Osteoblast (primary cell): ENCODE measurements at regions not wholly inside any gene's neighbourhood (a gene's known extent, or its start where the extent isn't known, plus 50 kb on each side); places are given as distances from the start of the nearest gene placed in this dataset.

Experiments
- DNase-seq: peaks from one replicate; pipeline ENCODE4 v3.0.0; 2011; ENCODE audit warnings: low spot score, mixed read lengths; ENCODE audit not compliant: insufficient read length; ENCODE audit errors: missing footprints
- H2AFZ ChIP-seq: 2 replicates; pipeline ENCODE4 v1.6.0; 2011; ENCODE audit warnings: mild to moderate bottlenecking, low read length
- H3K27ac ChIP-seq: 2 replicates; pipeline ENCODE4 v1.5.1; 2011; ENCODE audit warnings: mild to moderate bottlenecking, low read depth, low read length, moderate library complexity
- H3K27me3 ChIP-seq: 2 replicates; pipeline ENCODE4 v1.6.0; 2012; ENCODE audit warnings: mild to moderate bottlenecking, control low read depth, inconsistent platforms, low read length, moderate library complexity; ENCODE audit not compliant: insufficient read depth
- H3K36me3 ChIP-seq: 2 replicates; pipeline ENCODE4 v1.5.1; 2011; ENCODE audit warnings: mild to moderate bottlenecking, low read length, control low read depth, moderate library complexity; ENCODE audit not compliant: insufficient read depth
- H3K4me1 ChIP-seq: 2 replicates; pipeline ENCODE4 v1.5.1; 2011; ENCODE audit warnings: mild to moderate bottlenecking, low read length, control low read depth, moderate library complexity; ENCODE audit not compliant: insufficient read depth
- H3K4me2 ChIP-seq: 2 replicates; pipeline ENCODE4 v1.6.0; 2011; ENCODE audit warnings: mild to moderate bottlenecking, low read length; ENCODE audit not compliant: insufficient read depth
- H3K4me3 ChIP-seq: fragments of 200-600 bp; sonication (generic); 3 replicates; pipeline ENCODE4 v1.5.1; 2012; ENCODE audit warnings: mild to moderate bottlenecking, low read length, inconsistent platforms; ENCODE audit not compliant: insufficient read depth
- H3K79me2 ChIP-seq: 2 replicates; pipeline ENCODE4 v1.6.0; 2012; ENCODE audit warnings: mild to moderate bottlenecking, low read length, control low read depth, inconsistent platforms; ENCODE audit not compliant: insufficient read depth
- H3K9me3 ChIP-seq: 2 replicates; pipeline ENCODE4 v1.5.1; 2011; ENCODE audit warnings: low read depth, low read length, control low read depth
- H4K20me1 ChIP-seq: 2 replicates; pipeline ENCODE4 v1.6.0; 2012; ENCODE audit warnings: mild to moderate bottlenecking, low read length, control low read depth; ENCODE audit not compliant: insufficient read depth
- TF ChIP-seq, protein P1 (sequence below): IDR thresholded peaks from 2 replicates; pipeline ENCODE4 v1.5.1; 2011; ENCODE audit warnings: mild to moderate bottlenecking, low read depth, low read length, moderate library complexity; ENCODE audit errors: extremely low read depth

GRCh38 chr1:217360510-217360909, 270.4 kb downstream of the GPATCH2 start:
- H3K79me2 ChIP-seq: no peaks in the 10 kb centered on the region
- H3K27me3 ChIP-seq: no peaks in the 10 kb centered on the region
- H3K4me2 ChIP-seq: no peak overlapping the region
- no peaks in the 10 kb centered on the region for H3K36me3 ChIP-seq
- no peak overlapping the region for H2AFZ ChIP-seq
- H3K4me1 ChIP-seq: no peaks in the 10 kb centered on the region
- H3K27ac ChIP-seq: no peak overlapping the region
- H4K20me1 ChIP-seq: no peaks in the 10 kb centered on the region
- no peaks in the 10 kb centered on the region for H3K9me3 ChIP-seq
- H3K4me3 ChIP-seq: no peak overlapping the region
- DNase-seq: no peak
- TF ChIP-seq, protein P1, sequence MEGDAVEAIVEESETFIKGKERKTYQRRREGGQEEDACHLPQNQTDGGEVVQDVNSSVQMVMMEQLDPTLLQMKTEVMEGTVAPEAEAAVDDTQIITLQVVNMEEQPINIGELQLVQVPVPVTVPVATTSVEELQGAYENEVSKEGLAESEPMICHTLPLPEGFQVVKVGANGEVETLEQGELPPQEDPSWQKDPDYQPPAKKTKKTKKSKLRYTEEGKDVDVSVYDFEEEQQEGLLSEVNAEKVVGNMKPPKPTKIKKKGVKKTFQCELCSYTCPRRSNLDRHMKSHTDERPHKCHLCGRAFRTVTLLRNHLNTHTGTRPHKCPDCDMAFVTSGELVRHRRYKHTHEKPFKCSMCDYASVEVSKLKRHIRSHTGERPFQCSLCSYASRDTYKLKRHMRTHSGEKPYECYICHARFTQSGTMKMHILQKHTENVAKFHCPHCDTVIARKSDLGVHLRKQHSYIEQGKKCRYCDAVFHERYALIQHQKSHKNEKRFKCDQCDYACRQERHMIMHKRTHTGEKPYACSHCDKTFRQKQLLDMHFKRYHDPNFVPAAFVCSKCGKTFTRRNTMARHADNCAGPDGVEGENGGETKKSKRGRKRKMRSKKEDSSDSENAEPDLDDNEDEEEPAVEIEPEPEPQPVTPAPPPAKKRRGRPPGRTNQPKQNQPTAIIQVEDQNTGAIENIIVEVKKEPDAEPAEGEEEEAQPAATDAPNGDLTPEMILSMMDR: no peak

DNA sequence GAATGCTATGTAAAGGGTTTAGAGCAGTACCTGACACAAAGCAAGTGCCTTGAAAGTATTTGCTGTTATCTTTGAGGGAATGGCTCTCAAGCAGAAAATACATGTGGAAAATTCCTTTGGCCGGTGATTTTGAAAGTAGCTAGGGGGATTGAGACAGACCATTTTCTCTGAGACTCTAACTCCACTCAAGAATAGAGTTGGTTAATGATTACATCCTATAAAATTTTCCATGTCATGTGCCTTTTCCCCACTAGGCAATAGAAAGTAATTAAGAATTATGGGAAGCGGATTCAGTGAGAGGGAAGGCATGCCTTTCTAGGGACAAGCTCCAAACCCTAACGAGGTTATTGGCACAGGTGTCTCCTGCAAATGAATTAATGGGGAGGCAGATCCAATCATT, 276.0 kb downstream of the GPATCH2 start:
- Histone ChIP-seq H2AFZ (no peak overlapping the region), H4K20me1 (no peaks in the 10 kb centered on the region), H3K27me3 (no peaks in the 10 kb centered on the region), H3K4me3 (no peak overlapping the region), H3K9me3 (no peaks in the 10 kb centered on the region), H3K4me2 (no peak overlapping the region), H3K36me3 (no peaks in the 10 kb centered on the region), H3K79me2 (no peaks in the 10 kb centered on the region), H3K27ac (no peak overlapping the region), H3K4me1 (no peaks in the 10 kb centered on the region)
- TF ChIP-seq, protein P1: no peak
- DNase-seq: no peak

- no peaks in the 10 kb centered on the region for H3K9me3 ChIP-seq
- H3K79me2 ChIP-seq: no peaks in the 10 kb centered on the region
- no peak overlapping the region for H2AFZ ChIP-seq
- no peak overlapping the region for H3K4me2 ChIP-seq
- no peak overlapping the region for H3K27ac ChIP-seq
- no peaks in the 10 kb centered on the region for H4K20me1 ChIP-seq
- TF ChIP-seq, protein P1: no peak
- H3K27me3 ChIP-seq: no peaks in the 10 kb centered on the region
- H3K4me1 ChIP-seq: no peaks in the 10 kb centered on the region
- no peaks in the 10 kb centered on the region for H3K36me3 ChIP-seq
- no peak overlapping the region for H3K4me3 ChIP-seq
- DNase-seq: no peak
Measured at GRCh38 chr1:217348960-217349664, 281.8 kb downstream of the GPATCH2 start.

DNA sequence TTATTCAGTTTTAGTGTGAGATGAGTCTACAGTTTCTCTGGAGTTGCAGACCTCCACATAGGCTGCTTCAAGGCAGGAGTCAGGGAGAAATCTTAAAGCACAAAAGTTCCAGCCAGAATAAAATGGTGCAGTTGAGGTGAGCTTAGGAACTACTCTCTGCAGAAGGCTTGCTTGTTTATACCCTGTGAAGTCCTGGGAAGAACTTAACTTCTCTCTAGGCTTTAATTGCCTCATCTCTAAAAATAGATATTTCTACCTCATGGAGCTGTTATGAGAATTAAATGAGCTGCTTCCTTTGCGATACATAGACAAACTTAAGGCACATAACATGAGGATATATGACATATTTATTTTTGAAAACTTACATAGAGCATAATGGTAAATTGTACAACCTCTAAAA, 286.2 kb downstream of the GPATCH2 start:
- no peak overlapping the region for H3K4me2 ChIP-seq
- no peak for DNase-seq
- no peaks in the 10 kb centered on the region for H3K4me1 ChIP-seq
- no peak overlapping the region for H2AFZ ChIP-seq
- H3K36me3 ChIP-seq: no peaks in the 10 kb centered on the region
- H3K4me3 ChIP-seq: no peak overlapping the region
- TF ChIP-seq, protein P1: no peak
- no peaks in the 10 kb centered on the region for H3K27me3 ChIP-seq
- no peaks in the 10 kb centered on the region for H3K9me3 ChIP-seq
- H3K27ac ChIP-seq: no peak overlapping the region
- no peaks in the 10 kb centered on the region for H4K20me1 ChIP-seq
- H3K79me2 ChIP-seq: no peaks in the 10 kb centered on the region
